Right lobe of liver (tissue), 6 donors: ENCODE measurements at regions not wholly inside any gene's neighbourhood (a gene's known extent, or its start where the extent isn't known, plus 50 kb on each side); places are given as distances from the start of the nearest gene placed in this dataset.

Source experiments
- ATAC-seq, 4 donors: fragments of 200-7000 bp; cut with Tn5 transposase; one replicate each; pipeline ENCODE4 v1.9.1; 2020; ENCODE audit warnings: mild to moderate bottlenecking in 4 of 4, moderate library complexity in 4 of 4
- DNase-seq, 3 donors: peaks; one replicate each; pipeline ENCODE4 v3.0.0-alpha.2; 2020
- H3K27ac ChIP-seq, 3 donors: fragments of 200-600 bp; one replicate each; pipeline ENCODE4 v1.8.0; 2022
- H3K27me3 ChIP-seq, 2 donors: fragments of 200-600 bp; one replicate each; pipeline ENCODE4 v1.8.0; 2022
- H3K36me3 ChIP-seq, 4 donors: fragments of 200-600 bp; sonication (generic) in 1 of 4; one replicate each; pipeline versions ENCODE4 v1.5.1 to v1.8.0; 2017 to 2022; ENCODE audit warnings: control low read depth in 1 of 4
- H3K4me1 ChIP-seq, 4 donors: fragments of 200-600 bp; sonication (generic) in 1 of 4; one replicate each; pipeline versions ENCODE4 v1.5.1 to v1.8.0; 2017 to 2022; ENCODE audit warnings: control low read depth in 1 of 4
- H3K4me3 ChIP-seq, 3 donors: fragments of 200-600 bp; one replicate each; pipeline ENCODE4 v1.8.0; 2022
- H3K9me3 ChIP-seq, 4 donors: fragments of 200-600 bp; sonication (generic) in 1 of 4; one replicate each; pipeline versions ENCODE4 v1.5.1 to v1.8.0; 2017 to 2022; ENCODE audit warnings: control low read depth in 1 of 4
- POLR2A ChIP-seq: fragments of 450-650 bp; IDR thresholded peaks from one replicate; pipeline ENCODE4 v1.6.1; 2017; ENCODE audit warnings: antibody characterized with exemption, mild to moderate bottlenecking
- WGBS: methylation state at CpG from one replicate; pipeline ENCODE4 v1.1.6; 2018; ENCODE audit warnings: low coverage, low lambda C conversion rate; ENCODE audit not compliant: insufficient coverage; ENCODE audit errors: missing lambda C conversion rate; 5-methylcytosine and 5-hydroxymethylcytosine counted together
- intact Hi-C, 2 donors: fragments of 100-400 bp; cut with DNase I; formaldehyde crosslinking; loops; one replicate each; pipeline versions ENCODE4 v1.11.2 to v1.14.1; 2022
- TF ChIP-seq, protein P1 (sequence below), 4 donors: fragments of 200-600 bp in 3 of 4; fragments of 450-650 bp in 1 of 4; IDR thresholded peaks; one replicate each; pipeline versions ENCODE4 v1.5.1 to v1.8.0; 2016 to 2022; ENCODE audit warnings: antibody characterized with exemption in 4 of 4, mild to moderate bottlenecking in 2 of 4
- donor health status: DM: no; HTN: yes; CAD: no.
- donor health status: DM: no; HTN: no; CAD: no.
- donor health status: DM: no; HTN: no; CAD: no.
- donor health status: DM: no; HTN: yes; CAD: no.
- donor health status: DM: no; HTN: yes; CAD: no.

DNA sequence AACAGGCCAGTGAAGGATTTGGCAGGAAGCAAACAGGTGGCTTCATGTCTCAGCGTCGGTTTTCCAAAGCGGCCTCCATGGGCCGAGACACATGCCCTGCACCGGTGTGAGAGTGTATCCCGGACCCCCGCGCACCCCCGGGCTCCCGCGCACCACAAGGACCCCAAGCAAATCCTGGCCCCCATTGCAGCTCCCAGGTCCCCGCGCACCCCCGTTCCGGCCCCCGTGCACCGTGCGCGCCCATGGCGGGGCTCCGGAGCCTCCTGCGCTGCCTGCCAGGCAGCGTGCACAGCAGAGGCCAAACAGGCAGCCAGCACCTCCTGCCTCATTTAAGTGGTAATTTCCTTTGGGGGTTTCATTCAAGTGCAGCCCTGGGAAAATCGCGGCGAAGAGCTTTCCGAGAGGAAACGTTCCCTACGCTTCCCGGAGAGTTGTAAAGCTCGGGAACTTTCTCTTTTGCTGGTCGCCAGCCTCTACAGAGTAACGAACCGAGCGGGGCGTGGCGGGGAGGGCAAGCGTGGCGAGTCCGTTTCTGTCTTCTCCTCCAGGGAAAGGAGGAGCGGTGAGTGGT lies 145.5 kb upstream of the SLC24A2 start:
- Histone ChIP-seq H3K9me3 (no peaks in the 10 kb centered on the region), H3K27ac (no peak overlapping the region), H3K4me1 (peaks cover 0 to 8% (median 0%) of the 10 kb centered on the region in 4 donors), H3K4me3 (peak overlapping the region; percentile 32 to 51 (median 44)), H3K36me3 (no peaks in the 10 kb centered on the region), H3K27me3 (no peaks in the 10 kb centered on the region)
- ATAC-seq (peak; percentile 75 to 83 (median 77)), DNase-seq (peak in 2 of 3 donors; percentile 35 to 46)
- WGBS: 2% methylated on average over 17 of the region's 41 CpGs
- no peak for TF ChIP-seq POLR2A
- TF ChIP-seq, protein P1, sequence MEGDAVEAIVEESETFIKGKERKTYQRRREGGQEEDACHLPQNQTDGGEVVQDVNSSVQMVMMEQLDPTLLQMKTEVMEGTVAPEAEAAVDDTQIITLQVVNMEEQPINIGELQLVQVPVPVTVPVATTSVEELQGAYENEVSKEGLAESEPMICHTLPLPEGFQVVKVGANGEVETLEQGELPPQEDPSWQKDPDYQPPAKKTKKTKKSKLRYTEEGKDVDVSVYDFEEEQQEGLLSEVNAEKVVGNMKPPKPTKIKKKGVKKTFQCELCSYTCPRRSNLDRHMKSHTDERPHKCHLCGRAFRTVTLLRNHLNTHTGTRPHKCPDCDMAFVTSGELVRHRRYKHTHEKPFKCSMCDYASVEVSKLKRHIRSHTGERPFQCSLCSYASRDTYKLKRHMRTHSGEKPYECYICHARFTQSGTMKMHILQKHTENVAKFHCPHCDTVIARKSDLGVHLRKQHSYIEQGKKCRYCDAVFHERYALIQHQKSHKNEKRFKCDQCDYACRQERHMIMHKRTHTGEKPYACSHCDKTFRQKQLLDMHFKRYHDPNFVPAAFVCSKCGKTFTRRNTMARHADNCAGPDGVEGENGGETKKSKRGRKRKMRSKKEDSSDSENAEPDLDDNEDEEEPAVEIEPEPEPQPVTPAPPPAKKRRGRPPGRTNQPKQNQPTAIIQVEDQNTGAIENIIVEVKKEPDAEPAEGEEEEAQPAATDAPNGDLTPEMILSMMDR (IDR thresholded peaks at IDR 0.05): no peak
- intact Hi-C loops: no loop called here

DNA sequence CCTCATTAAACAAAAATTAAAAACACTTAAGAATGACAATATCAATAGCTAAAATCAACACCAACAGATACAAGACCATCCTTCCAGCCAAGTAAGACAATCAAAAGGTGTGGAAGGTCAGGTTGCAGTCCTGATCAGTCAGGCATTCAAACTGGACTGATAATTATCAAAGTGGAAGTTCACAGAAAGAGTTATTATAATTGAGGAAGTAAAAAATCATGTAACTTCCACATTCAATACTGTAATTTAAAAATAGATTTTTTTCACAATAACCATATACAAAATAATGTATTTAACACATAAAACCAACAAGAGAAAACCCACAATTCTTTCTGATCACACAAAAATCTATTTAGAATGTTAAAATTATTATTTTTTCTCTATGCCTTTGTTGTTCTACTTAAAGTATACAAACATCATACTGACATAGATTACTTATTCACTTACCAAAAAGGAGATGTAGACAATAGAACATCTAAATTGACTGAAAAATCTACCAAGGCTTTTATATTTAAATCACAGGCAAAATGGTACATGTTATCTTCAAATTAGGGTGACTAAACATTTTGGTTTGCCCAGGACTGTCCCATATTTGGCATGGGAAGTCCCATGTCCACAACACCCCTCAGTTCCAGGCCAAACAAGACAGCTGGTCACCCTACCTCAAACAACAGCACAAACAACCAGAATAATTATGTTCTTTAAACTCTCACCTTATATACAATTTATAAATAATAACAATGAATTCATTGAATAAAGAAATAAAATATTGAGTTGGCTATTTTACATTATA lies 142.5 kb upstream of the SLC24A2 start:
- no peak overlapping the region for H3K4me3 ChIP-seq
- intact Hi-C loops: no loop called here

DNA sequence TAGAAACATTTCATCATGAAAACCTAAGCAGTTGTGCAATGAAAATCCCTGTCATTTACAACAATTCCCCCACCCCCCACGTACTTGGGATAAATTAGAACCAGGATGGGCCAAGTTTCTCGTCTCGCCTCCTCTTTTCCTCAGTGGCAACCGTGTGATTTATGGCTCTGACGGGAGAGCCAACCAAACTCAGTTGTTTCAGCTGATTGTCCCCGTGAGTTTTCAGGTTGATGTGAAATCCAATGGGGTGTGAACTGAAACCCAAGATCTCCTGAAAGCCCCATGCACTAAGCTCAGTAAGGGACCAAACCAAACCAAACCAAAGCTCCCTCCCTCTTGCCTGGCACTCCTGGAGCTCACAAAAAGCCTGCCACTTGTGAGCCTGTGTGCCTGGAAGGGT lies 138.7 kb upstream of the SLC24A2 start:
- no peak overlapping the region for H3K27ac ChIP-seq
- no peak for ATAC-seq
- no peak for TF ChIP-seq POLR2A
- TF ChIP-seq, protein P1 (IDR thresholded peaks at IDR 0.05): no peak
- intact Hi-C loops: loop anchor here in 1 of 2 donors (10.0 kb wide), 2 partner anchors 1017 to 1177 kb away; no protein-coding TSS in a partner anchor
- 75% methylated on average over 6 of the region's 6 CpGs for WGBS
- no peaks in the 10 kb centered on the region for H3K9me3 ChIP-seq
- peaks cover 0 to 3% (median 0%) of the 10 kb centered on the region in 4 donors for H3K4me1 ChIP-seq
- no peak overlapping the region for H3K4me3 ChIP-seq
- no peaks in the 10 kb centered on the region for H3K27me3 ChIP-seq
- H3K36me3 ChIP-seq: no peaks in the 10 kb centered on the region
- DNase-seq: no peak

More for the DNA sequence above, 142.5 kb upstream of the SLC24A2 start:
- Histone ChIP-seq H3K36me3 (no peaks in the 10 kb centered on the region), H3K4me1 (peaks cover 0 to 11% (median 0%) of the 10 kb centered on the region in 4 donors), H3K27me3 (no peaks in the 10 kb centered on the region), H3K27ac (no peak overlapping the region), H3K9me3 (no peaks in the 10 kb centered on the region)
- DNase-seq (no peak), ATAC-seq (no peak)
- TF ChIP-seq POLR2A: no peak
- TF ChIP-seq, protein P1 (IDR thresholded peaks at IDR 0.05): no peak

DNA sequence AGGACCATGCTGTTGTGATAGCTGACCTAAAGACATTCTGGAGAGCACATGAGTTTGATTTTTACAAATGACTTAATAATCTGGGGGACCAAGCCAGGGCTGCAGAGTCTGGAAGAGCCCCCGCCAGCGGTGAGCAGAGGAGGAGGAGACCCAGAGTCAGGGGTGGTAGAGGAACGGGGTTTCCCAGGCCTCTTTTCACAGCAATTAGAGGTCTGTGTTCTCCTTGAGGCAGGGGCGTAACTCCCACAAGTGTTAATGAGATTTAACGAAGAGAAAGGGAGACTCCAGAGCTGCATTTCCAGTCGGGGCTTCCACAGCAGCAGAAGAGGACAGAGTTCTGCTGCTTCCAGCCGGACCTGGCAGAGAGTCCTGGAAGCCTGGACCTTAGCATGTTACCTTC lies 137.9 kb upstream of the SLC24A2 start:
- Histone ChIP-seq H3K4me1 (peaks cover 0 to 3% (median 0%) of the 10 kb centered on the region in 4 donors), H3K27me3 (no peaks in the 10 kb centered on the region), H3K9me3 (no peaks in the 10 kb centered on the region), H3K4me3 (no peak overlapping the region), H3K36me3 (no peaks in the 10 kb centered on the region), H3K27ac (no peak overlapping the region)
- WGBS: 49% methylated on average over 3 of the region's 7 CpGs
- ATAC-seq (no peak), DNase-seq (no peak)
- intact Hi-C loops: loop anchor here in 1 of 2 donors (10.0 kb wide), 2 partner anchors 1018 to 1178 kb away; no protein-coding TSS in a partner anchor
- no peak for TF ChIP-seq POLR2A
- TF ChIP-seq, protein P1 (IDR thresholded peaks at IDR 0.05): no peak
